ENCODE measurements at regions not wholly inside any gene's neighbourhood (a gene's known extent, or its start where the extent isn't known, plus 50 kb on each side); places are given as distances from the start of the nearest gene placed in this dataset.

GRCh38 chrX:121102101-121102500 is 54.7 kb downstream of the GLUD2 start:
- DNase-seq: no peak

GRCh38 chrX:121103381-121103780 is 56.0 kb downstream of the GLUD2 start:
- no peak for DNase-seq

GRCh38 chrX:121106484-121107235 is 59.2 kb downstream of the GLUD2 start:
- DNase-seq: no peak

GRCh38 chrX:121109986-121110385 is 62.6 kb downstream of the GLUD2 start:
- DNase-seq: no peak

- no peak for DNase-seq
These were observed 63.1 kb downstream of the GLUD2 start for GRCh38 chrX:121110536-121110935.

GRCh38 chrX:121114691-121115090 is 67.3 kb downstream of the GLUD2 start:
- DNase-seq: no peak

GRCh38 chrX:121120690-121121605 is 73.5 kb downstream of the GLUD2 start:
- DNase-seq: no peak

GRCh38 chrX:121122332-121122731 is 74.9 kb downstream of the GLUD2 start:
- no peak for DNase-seq

GRCh38 chrX:121128925-121129877 is 81.8 kb downstream of the GLUD2 start:
- no peak for DNase-seq

- DNase-seq: no peak
These were observed 85.3 kb downstream of the GLUD2 start for GRCh38 chrX:121132675-121133074.

- DNase-seq: no peak
These were observed 88.2 kb downstream of the GLUD2 start for GRCh38 chrX:121135488-121136207.

- no peak for DNase-seq
These were observed 98.7 kb downstream of the GLUD2 start for GRCh38 chrX:121146059-121146628.

- DNase-seq: no peak
These were observed 102.8 kb downstream of the GLUD2 start for GRCh38 chrX:121150217-121150616.

GRCh38 chrX:121151293-121151692 is 103.9 kb downstream of the GLUD2 start:
- no peak for DNase-seq

- DNase-seq: no peak
These were observed 107.5 kb downstream of the GLUD2 start for GRCh38 chrX:121154858-121155404.

- no peak for DNase-seq
These were observed 113.6 kb downstream of the GLUD2 start for GRCh38 chrX:121160987-121161386.

GRCh38 chrX:121161501-121161933 is 114.1 kb downstream of the GLUD2 start:
- no peak for DNase-seq

- DNase-seq: no peak
These were observed 116.0 kb downstream of the GLUD2 start for GRCh38 chrX:121163443-121163842.

GRCh38 chrX:121165930-121166359 is 118.5 kb downstream of the GLUD2 start:
- DNase-seq: no peak

GRCh38 chrX:121169099-121170035 is 122.0 kb downstream of the GLUD2 start:
- no peak for DNase-seq

Data from GDM1 (cell line).